Nephron progenitor cell (in vitro differentiated cells): ENCODE measurements at regions not wholly inside any gene's neighbourhood (a gene's known extent, or its start where the extent isn't known, plus 50 kb on each side); places are given as distances from the start of the nearest gene placed in this dataset.
"Not testable (repeated sequence)": the region's sequence is repeated elsewhere in the genome, so short reads cannot be mapped to it uniquely, and the experiment has no call there.

Experiments used
- DNase-seq: peaks from one replicate; pipeline ENCODE4 v3.0.0; 2021
- H3K27ac Mint-ChIP-seq: 2 replicates; pipeline ENCODE4 v1.8.0; 2021; ENCODE audit warnings: mild to moderate bottlenecking, moderate library complexity, mixed read lengths
- H3K27me3 Mint-ChIP-seq: 2 replicates; pipeline ENCODE4 v1.8.0; 2021; ENCODE audit warnings: mild to moderate bottlenecking, low read depth, mixed read lengths; ENCODE audit not compliant: poor library complexity
- H3K36me3 Mint-ChIP-seq: 2 replicates; pipeline ENCODE4 v1.8.0; 2021; ENCODE audit warnings: low read depth, mixed read lengths
- H3K4me1 Mint-ChIP-seq: 2 replicates; pipeline ENCODE4 v1.8.0; 2021; ENCODE audit warnings: mixed read lengths
- H3K4me3 Mint-ChIP-seq: 2 replicates; pipeline ENCODE4 v1.8.0; 2021; ENCODE audit warnings: mild to moderate bottlenecking, moderate library complexity, mixed read lengths
- H3K9me3 Mint-ChIP-seq: 2 replicates; pipeline ENCODE4 v1.8.0; 2021; ENCODE audit warnings: mild to moderate bottlenecking, moderate library complexity, mixed read lengths
- CTCF ChIP-seq: fragments of 200-600 bp; sonication (generic); IDR thresholded peaks from 2 replicates; pipeline ENCODE4 v1.5.0; 2021; ENCODE audit warnings: antibody characterized with exemption

DNA sequence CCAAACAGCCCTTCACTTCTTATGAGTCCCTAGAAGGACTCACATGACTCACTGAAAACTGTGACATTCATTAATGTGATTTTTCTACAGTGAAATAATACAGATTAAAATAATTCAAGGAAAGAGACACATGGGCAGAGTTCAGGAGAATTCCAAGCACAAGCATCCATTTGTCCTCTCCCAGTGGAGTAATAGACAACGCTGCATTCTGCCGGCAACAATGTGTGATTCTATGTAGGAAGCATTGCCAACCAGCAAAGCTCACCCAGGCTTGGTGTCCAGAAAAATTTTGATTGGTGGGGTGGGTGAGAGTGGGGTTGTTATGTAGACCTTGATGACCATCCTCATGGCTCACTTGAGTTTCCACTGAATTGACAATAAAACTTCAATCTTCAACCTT is 123.9 kb downstream of the VPREB1 start:
- H3K36me3 Mint-ChIP-seq, result no peaks in the 10 kb centered on the region
- no peaks in the 10 kb centered on the region for H3K9me3 Mint-ChIP-seq
- H3K27ac Mint-ChIP-seq, result no peak overlapping the region
- no peak overlapping the region for H3K4me3 Mint-ChIP-seq
- peaks cover 21% of the 10 kb centered on the region for H3K4me1 Mint-ChIP-seq
- peaks cover 98% of the 10 kb centered on the region for H3K27me3 Mint-ChIP-seq
- no peak for TF ChIP-seq CTCF
- no peak for DNase-seq

DNA sequence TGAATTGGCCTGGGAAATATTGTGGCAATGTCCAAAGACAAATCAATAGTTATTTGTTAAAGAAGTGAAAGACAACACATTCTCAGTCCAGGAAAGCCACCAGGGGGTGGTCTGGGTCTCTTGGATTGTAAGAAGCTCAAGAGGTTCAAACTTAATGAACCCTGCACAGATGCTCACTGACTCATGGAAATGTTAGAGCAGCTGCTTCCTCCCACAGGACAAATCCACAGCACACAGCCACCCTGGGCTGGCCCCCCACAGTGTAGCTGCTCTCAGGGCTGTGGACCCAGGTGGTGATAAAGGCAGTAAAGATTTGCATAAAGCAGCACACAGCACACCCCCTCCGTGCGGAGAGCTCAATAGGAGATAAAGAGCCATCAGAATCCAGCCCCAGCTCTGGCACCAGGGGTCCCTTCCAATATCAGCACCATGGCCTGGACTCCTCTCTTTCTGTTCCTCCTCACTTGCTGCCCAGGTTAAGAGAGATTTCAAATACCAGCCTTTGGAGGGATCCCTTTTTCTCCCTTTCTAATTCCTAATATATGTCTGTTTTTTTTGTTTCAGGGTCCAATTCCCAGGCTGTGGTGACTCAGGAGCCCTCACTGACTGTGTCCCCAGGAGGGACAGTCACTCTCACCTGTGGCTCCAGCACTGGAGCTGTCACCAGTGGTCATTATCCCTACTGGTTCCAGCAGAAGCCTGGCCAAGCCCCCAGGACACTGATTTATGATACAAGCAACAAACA is 124.8 kb downstream of the VPREB1 start:
- Mint-ChIP-seq H3K27me3 (peaks cover 98% of the 10 kb centered on the region), H3K4me1 (peaks cover 21% of the 10 kb centered on the region), H3K27ac (peak overlapping the region; percentile 33)
- not testable (repeated sequence) for H3K9me3 Mint-ChIP-seq, DNase-seq, H3K36me3 Mint-ChIP-seq, H3K4me3 Mint-ChIP-seq

DNA sequence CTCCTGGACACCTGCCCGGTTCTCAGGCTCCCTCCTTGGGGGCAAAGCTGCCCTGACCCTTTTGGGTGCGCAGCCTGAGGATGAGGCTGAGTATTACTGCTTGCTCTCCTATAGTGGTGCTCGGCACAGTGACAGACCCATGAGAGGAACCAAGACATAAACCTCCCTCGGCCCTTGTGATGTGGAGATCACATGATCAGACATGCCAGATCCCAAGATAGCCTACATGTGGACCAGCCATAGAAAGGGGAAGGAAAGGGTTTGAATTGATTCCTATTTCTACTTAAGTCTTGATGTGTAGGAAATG is 125.3 kb downstream of the VPREB1 start:
- no peak for DNase-seq
- Mint-ChIP-seq H3K27ac (no peak overlapping the region), H3K4me3 (no peak overlapping the region), H3K36me3 (no peaks in the 10 kb centered on the region), H3K4me1 (peaks cover 21% of the 10 kb centered on the region), H3K9me3 (no peaks in the 10 kb centered on the region), H3K27me3 (peaks cover 98% of the 10 kb centered on the region)
- no peak for TF ChIP-seq CTCF

DNA sequence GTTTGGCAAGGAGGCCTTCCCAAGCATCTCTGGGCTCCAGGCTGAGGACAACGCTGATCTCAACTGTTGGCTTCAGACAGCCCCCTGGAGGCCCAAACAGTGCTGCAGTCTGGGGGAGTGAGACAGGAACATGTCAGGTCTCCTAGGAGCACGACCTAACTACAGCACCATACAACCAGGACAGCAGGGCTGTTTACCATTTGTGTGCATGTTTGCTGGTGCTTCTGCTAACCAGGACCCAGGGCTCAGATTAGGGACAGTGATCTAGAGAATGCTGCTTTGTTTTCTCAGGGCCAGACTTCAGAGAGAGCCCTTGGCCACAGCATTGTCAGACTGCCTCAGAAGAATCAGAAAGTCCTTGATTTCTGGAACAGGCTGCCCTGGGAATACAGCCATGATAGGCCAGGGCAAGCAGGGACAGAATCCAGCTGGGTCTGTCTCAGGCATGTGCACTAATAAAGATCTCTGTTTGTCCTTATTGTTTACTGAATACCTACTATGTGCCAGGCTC is 126.5 kb downstream of the VPREB1 start:
- Mint-ChIP-seq H3K4me1 (peaks cover 21% of the 10 kb centered on the region), H3K4me3 (no peak overlapping the region), H3K36me3 (no peaks in the 10 kb centered on the region), H3K9me3 (no peaks in the 10 kb centered on the region), H3K27me3 (peaks cover 98% of the 10 kb centered on the region), H3K27ac (no peak overlapping the region)
- TF ChIP-seq CTCF, result no peak
- no peak for DNase-seq

DNA sequence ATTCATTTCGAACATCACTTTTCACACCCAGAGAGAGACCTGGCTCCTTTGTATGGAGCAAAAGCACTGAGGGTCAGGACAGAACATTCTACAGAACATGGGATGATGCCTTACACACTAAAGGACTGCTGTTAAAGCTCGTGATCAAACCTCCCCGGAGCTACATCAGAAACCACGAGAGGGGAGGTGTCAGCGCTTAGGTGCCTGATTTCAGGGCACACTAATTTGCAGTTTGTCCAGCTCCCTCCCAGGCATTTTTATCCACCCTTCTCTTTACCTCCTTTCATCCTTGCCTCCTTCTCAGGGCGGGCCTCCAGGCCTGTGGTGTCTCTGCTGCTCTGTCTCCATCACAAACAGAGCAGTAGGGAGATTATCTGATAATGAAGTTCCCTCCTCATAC is 127.5 kb downstream of the VPREB1 start:
- no peak overlapping the region for H3K4me3 Mint-ChIP-seq
- H3K27ac Mint-ChIP-seq, result no peak overlapping the region
- no peak for DNase-seq
- TF ChIP-seq CTCF, result no peak
- H3K36me3 Mint-ChIP-seq, result no peaks in the 10 kb centered on the region
- peaks cover 21% of the 10 kb centered on the region for H3K4me1 Mint-ChIP-seq
- no peaks in the 10 kb centered on the region for H3K9me3 Mint-ChIP-seq
- peaks cover 98% of the 10 kb centered on the region for H3K27me3 Mint-ChIP-seq

DNA sequence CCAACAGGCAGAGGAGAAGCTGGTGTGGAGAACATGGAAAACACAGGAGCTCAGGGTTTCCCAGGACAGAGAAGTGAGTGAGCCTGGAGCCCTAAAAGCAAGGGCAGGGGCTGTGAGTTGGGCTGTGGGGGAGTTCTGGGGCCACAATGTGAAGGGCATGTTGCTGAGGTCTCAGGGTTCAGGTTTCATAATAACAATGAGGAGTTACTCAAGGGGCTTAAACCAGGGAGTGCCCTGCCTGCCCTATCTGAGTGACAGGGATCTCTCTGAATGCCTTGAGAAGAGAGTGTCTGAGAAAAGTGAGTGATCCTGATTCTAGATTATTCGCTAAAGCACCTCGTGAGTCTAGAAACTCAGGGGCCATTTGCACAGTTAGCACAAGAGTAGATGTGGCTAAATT is 129.6 kb downstream of the VPREB1 start:
- H3K4me1 Mint-ChIP-seq, result peaks cover 18% of the 10 kb centered on the region
- H3K36me3 Mint-ChIP-seq, result no peaks in the 10 kb centered on the region
- peaks cover 98% of the 10 kb centered on the region for H3K27me3 Mint-ChIP-seq
- no peak for DNase-seq
- H3K9me3 Mint-ChIP-seq, result no peaks in the 10 kb centered on the region
- no peak overlapping the region for H3K27ac Mint-ChIP-seq
- no peak for TF ChIP-seq CTCF
- H3K4me3 Mint-ChIP-seq, result no peak overlapping the region
